Bronchial epithelial cell (primary cell): ENCODE measurements at regions not wholly inside any gene's neighbourhood (a gene's known extent, or its start where the extent isn't known, plus 50 kb on each side); places are given as distances from the start of the nearest gene placed in this dataset.
A peak's percentile ranks its signal among the peaks of the same experiment; 100 is the strongest.

ENCODE experiments used
- DNase-seq: peaks from one replicate; pipeline ENCODE4 v3.0.0-alpha.2; 2010; ENCODE audit warnings: low read depth
- FAIRE-seq: peaks from 2 replicates; lab custom pipeline; 2011; peaks lifted over from hg19 to GRCh38; lab: Jason Lieb, UNC
- H3K27me3 ChIP-seq: 2 replicates; pipeline ENCODE4 v1.5.1; 2011; ENCODE audit warnings: low read length; ENCODE audit not compliant: control insufficient read depth, insufficient read depth
- H3K36me3 ChIP-seq: 2 replicates; pipeline ENCODE4 v1.5.1; 2011; ENCODE audit warnings: low read length; ENCODE audit not compliant: control insufficient read depth, insufficient read depth
- H3K4me3 ChIP-seq: 2 replicates; pipeline ENCODE4 v1.5.1; 2011; ENCODE audit warnings: mild to moderate bottlenecking, low read depth, low read length, control low read depth
- TF ChIP-seq, protein P1 (sequence below): IDR thresholded peaks from 2 replicates; pipeline ENCODE4 v1.5.1; 2011; ENCODE audit warnings: mild to moderate bottlenecking, moderate library complexity, low read length, control low read depth, inconsistent platforms; ENCODE audit not compliant: insufficient read depth, severe bottlenecking

DNA sequence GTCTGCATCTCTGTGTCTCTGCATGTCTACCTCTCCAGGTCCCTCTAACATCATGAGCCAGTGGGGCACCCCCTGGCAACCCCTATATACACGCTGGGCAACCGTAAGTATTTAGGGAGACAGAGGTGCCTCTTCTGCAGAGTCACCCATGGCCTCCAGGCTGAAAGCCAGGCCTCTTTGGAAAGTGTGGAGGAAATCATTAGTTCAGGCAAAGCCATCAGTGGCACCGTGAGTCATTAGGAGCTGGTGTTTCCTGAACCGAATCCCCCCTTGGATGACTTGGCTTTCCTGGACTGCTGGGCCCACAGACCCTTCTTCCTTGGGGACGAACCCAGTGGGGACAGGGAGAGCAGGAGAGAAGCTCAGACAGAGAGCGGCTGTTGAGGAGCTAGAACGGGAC is 174.8 kb downstream of the OLFM1 start:
- TF ChIP-seq, protein P1, sequence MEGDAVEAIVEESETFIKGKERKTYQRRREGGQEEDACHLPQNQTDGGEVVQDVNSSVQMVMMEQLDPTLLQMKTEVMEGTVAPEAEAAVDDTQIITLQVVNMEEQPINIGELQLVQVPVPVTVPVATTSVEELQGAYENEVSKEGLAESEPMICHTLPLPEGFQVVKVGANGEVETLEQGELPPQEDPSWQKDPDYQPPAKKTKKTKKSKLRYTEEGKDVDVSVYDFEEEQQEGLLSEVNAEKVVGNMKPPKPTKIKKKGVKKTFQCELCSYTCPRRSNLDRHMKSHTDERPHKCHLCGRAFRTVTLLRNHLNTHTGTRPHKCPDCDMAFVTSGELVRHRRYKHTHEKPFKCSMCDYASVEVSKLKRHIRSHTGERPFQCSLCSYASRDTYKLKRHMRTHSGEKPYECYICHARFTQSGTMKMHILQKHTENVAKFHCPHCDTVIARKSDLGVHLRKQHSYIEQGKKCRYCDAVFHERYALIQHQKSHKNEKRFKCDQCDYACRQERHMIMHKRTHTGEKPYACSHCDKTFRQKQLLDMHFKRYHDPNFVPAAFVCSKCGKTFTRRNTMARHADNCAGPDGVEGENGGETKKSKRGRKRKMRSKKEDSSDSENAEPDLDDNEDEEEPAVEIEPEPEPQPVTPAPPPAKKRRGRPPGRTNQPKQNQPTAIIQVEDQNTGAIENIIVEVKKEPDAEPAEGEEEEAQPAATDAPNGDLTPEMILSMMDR, result no peak
- FAIRE-seq (no peak), DNase-seq (no peak)
- Histone ChIP-seq H3K4me3 (no peak overlapping the region), H3K27me3 (no peaks in the 10 kb centered on the region), H3K36me3 (no peaks in the 10 kb centered on the region)

DNA sequence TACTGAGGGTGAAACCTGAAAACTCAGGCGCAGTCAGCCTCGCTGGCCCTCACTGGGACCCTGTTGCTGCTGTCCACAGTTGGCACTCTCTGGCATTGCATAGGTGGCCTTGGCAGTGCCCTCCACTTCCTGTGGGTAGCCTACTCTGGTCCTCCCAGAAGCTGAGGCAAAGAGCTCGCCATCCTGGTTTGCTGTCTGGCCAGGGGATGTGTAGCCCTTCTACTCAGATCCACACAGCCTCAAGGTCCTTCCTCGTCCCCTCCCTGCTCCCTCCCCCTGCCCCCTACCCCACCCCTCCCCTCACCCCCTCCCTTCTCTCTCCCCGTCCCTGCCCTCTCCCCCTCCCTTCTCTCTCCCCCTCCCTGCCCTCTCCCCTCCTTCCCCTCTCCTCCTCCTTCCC is 176.0 kb downstream of the OLFM1 start:
- FAIRE-seq (no peak), DNase-seq (no peak)
- Histone ChIP-seq H3K36me3 (no peaks in the 10 kb centered on the region), H3K27me3 (no peaks in the 10 kb centered on the region), H3K4me3 (no peak overlapping the region)
- TF ChIP-seq, protein P1, result no peak

DNA sequence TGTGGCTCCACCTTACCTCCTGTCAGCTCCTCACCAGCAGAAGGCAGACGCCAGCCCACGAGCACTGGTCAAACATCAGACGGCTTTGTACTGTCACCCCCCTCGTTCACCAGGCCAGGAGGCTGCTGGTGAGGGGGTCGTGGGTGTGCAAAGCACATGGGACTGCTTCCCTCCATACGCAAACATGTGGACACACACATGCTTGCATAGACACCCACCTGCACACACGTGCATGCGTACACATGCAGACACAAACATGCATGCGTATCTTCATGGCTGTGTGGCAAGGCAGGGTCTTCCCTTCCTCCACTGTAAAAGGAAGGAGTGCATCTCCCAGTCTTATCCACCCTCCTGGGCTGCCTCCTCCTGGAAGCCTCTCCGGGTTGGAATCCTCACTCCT is 178.5 kb downstream of the OLFM1 start:
- FAIRE-seq, result peak; percentile 36
- Histone ChIP-seq H3K36me3 (no peaks in the 10 kb centered on the region), H3K4me3 (no peak overlapping the region), H3K27me3 (no peaks in the 10 kb centered on the region)
- TF ChIP-seq, protein P1, result no peak
- no peak for DNase-seq

DNA sequence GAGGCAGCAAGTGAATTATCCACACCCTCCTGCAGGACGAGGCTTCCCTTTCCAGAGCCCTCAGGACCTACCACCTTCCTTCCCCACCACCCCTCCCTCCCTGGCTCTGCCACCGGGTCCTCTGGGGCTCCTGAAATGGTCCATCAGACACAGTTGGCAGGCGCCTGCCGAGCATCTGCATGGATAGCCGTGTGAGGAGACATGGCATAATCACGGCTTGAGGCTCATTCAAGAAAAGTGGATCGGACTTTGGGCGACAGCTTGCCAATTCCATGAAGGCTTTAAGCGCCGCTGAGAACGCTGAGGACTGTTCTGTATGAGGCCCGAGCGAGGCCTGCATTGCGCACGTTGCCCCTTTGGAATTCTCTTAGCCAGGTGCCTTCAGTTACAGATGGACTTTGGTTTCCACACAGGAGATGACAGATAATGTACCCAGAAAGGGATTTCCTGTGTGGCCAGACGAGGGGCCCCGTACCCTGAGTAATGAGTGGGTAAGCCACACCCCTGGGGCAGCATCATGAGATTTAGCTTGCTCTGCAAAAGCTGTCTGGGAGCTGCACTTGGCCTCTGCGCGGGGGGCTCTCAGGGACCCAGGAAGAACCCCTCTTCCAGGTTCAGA is 179.8 kb downstream of the OLFM1 start:
- H3K27me3 ChIP-seq, result no peaks in the 10 kb centered on the region
- H3K4me3 ChIP-seq, result no peak overlapping the region
- H3K36me3 ChIP-seq, result no peaks in the 10 kb centered on the region
- no peak for FAIRE-seq
- DNase-seq, result no peak
- TF ChIP-seq, protein P1, result no peak

DNA sequence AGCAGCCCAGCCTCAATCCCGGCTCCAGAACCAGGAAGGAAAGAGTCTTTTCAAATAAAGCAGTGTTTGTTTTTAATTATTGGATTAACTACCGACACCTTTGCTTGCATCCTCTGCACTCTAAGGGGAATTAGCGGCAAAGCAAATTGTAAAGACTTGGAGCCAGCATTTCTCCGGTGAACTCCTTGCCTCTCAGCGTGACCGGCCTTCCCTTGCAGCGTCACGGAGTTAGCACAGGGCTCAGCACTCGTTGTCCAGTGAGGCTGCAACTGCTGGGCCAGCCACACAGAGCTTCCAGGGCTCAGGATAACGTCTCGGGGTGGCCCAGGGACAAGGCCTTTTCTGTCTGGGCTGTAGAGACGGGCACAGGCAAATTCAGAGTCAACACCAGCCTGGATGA is 180.6 kb downstream of the OLFM1 start:
- no peak for DNase-seq
- H3K4me3 ChIP-seq, result no peak overlapping the region
- H3K27me3 ChIP-seq, result no peaks in the 10 kb centered on the region
- H3K36me3 ChIP-seq, result no peaks in the 10 kb centered on the region
- FAIRE-seq, result no peak
- TF ChIP-seq, protein P1, result no peak

DNA sequence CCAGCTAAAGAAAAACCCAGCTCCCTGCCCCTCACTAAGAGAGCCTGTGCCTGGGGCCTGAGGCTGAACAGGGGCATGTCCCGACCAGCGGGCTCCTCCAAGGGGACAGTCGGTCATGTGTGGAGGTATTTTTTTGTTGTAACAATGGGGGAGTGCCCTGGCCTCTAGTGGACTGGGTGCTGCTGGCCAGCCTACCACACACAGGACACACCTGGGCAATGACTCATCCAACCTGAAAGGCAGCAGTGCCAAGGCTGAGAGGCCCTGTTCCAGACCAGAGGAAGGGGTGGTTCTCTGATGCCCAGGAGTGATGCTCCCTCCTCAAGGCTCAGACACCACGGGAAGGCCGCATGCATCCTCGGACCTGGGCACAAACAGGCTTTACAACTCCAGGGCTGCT is 181.5 kb downstream of the OLFM1 start:
- DNase-seq (no peak), FAIRE-seq (no peak)
- no peak overlapping the region for H3K4me3 ChIP-seq
- no peaks in the 10 kb centered on the region for H3K27me3 ChIP-seq
- TF ChIP-seq, protein P1, result no peak
- H3K36me3 ChIP-seq, result no peaks in the 10 kb centered on the region
